ENCODE measurements at regions not wholly inside any gene's neighbourhood (a gene's known extent, or its start where the extent isn't known, plus 50 kb on each side); places are given as distances from the start of the nearest gene placed in this dataset.

GRCh38 chr12:115492553-115492952 lies 784.9 kb downstream of the MED13L start:
- no peak for TF ChIP-seq TEAD4 (IDR thresholded peaks at IDR 0.05; ENCODE audit: low read length)
- TF ChIP-seq TEAD4 (CRISPR knock-in tag; IDR thresholded peaks at IDR 0.05; ENCODE audit: borderline replicate concordance): no peak
- TF ChIP-seq CTCF (IDR thresholded peaks at IDR 0.05 in 2 of 3, conservative IDR thresholded peaks at IDR 0.05 in 1 of 3; ENCODE audit: insufficient read depth in 2 of 3, low read depth in 1 of 3, low read length in 3 of 3): no peak
- no peak for TF ChIP-seq PRPF4 (IDR thresholded peaks at IDR 0.05; ENCODE audit: insufficient read depth, low read depth, low read length, poor library complexity, severe bottlenecking)

Measured in K562 (cell line).